Progenitor cell of endocrine pancreas (in vitro differentiated cells): ENCODE measurements at regions not wholly inside any gene's neighbourhood (a gene's known extent, or its start where the extent isn't known, plus 50 kb on each side); places are given as distances from the start of the nearest gene placed in this dataset.
"Not testable (repeated sequence)": the region's sequence is repeated elsewhere in the genome, so short reads cannot be mapped to it uniquely, and the experiment has no call there.

Experiments used
- DNase-seq: peaks from one replicate; pipeline ENCODE4 v3.0.0; 2021; ENCODE audit warnings: low spot score; ENCODE audit not compliant: unreplicated experiment
- H3K27ac Mint-ChIP-seq: 2 replicates; pipeline ENCODE4 v1.8.0; 2021; ENCODE audit warnings: mild to moderate bottlenecking, moderate library complexity, mixed read lengths
- H3K27me3 Mint-ChIP-seq: 2 replicates; pipeline ENCODE4 v1.8.0; 2021; ENCODE audit warnings: mixed read lengths
- H3K36me3 Mint-ChIP-seq: 2 replicates; pipeline ENCODE4 v1.8.0; 2022; ENCODE audit warnings: mixed read lengths; ENCODE audit not compliant: insufficient read depth
- H3K4me1 Mint-ChIP-seq: 2 replicates; pipeline ENCODE4 v1.8.0; 2021; ENCODE audit warnings: low read depth, mixed read lengths
- H3K4me3 Mint-ChIP-seq: 2 replicates; pipeline ENCODE4 v1.8.0; 2021; ENCODE audit warnings: low read depth, mild to moderate bottlenecking, moderate library complexity, mixed read lengths
- H3K9me3 Mint-ChIP-seq: 2 replicates; pipeline ENCODE4 v1.8.0; 2021; ENCODE audit warnings: low read depth, mixed read lengths
- CTCF ChIP-seq: fragments of 200-600 bp; sonication (generic); IDR thresholded peaks from one replicate; pipeline ENCODE4 v1.5.0; 2021; ENCODE audit warnings: antibody characterized with exemption, mild to moderate bottlenecking; ENCODE audit not compliant: unreplicated experiment

GRCh38 chr5:42872865-42873264, 61.2 kb upstream of the SELENOP start:
- Mint-ChIP-seq H3K4me1 (peaks cover 2% of the 10 kb centered on the region), H3K27ac (peak overlapping the region; percentile 58)
- no peak for TF ChIP-seq CTCF

GRCh38 chr5:42870882-42871418, 59.3 kb upstream of the SELENOP start:
- H3K36me3 Mint-ChIP-seq: no peaks in the 10 kb centered on the region
- no peak overlapping the region for H3K4me3 Mint-ChIP-seq
- no peak overlapping the region for H3K27ac Mint-ChIP-seq

More at GRCh38 chr5:42872865-42873264, 61.2 kb upstream of the SELENOP start:
- H3K36me3 Mint-ChIP-seq: no peaks in the 10 kb centered on the region
- H3K9me3 Mint-ChIP-seq: no peaks in the 10 kb centered on the region
- DNase-seq: no peak
- H3K4me3 Mint-ChIP-seq: no peak overlapping the region
- no peaks in the 10 kb centered on the region for H3K27me3 Mint-ChIP-seq

GRCh38 chr5:42868417-42868816, 56.7 kb upstream of the SELENOP start:
- peaks cover 16% of the 10 kb centered on the region for H3K9me3 Mint-ChIP-seq
- H3K4me3 Mint-ChIP-seq: not testable (repeated sequence)

More at GRCh38 chr5:42870882-42871418, 59.3 kb upstream of the SELENOP start:
- Mint-ChIP-seq H3K4me1 (no peaks in the 10 kb centered on the region), H3K27me3 (no peaks in the 10 kb centered on the region), H3K9me3 (peaks cover 7% of the 10 kb centered on the region)
- DNase-seq: no peak
- TF ChIP-seq CTCF: no peak

GRCh38 chr5:42864749-42865148, 53.1 kb upstream of the SELENOP start:
- H3K27ac Mint-ChIP-seq, H3K4me3 Mint-ChIP-seq, H3K4me1 Mint-ChIP-seq, DNase-seq, H3K27me3 Mint-ChIP-seq, H3K36me3 Mint-ChIP-seq: not testable (repeated sequence)
- H3K9me3 Mint-ChIP-seq: peaks cover 37% of the 10 kb centered on the region

More at GRCh38 chr5:42868417-42868816, 56.7 kb upstream of the SELENOP start:
- not testable (repeated sequence) for H3K4me1 Mint-ChIP-seq, H3K27me3 Mint-ChIP-seq, H3K27ac Mint-ChIP-seq, DNase-seq, H3K36me3 Mint-ChIP-seq
